CD14-positive monocyte (primary cell): ENCODE measurements at regions not wholly inside any gene's neighbourhood (a gene's known extent, or its start where the extent isn't known, plus 50 kb on each side); places are given as distances from the start of the nearest gene placed in this dataset.

Experiments
- DNase-seq, 3 donors: peaks; one replicate each; pipeline ENCODE4 v3.0.0-alpha.2; 2011 to 2022
- H2AFZ ChIP-seq: 2 replicates; pipeline ENCODE4 v1.6.0; 2012; ENCODE audit warnings: mild to moderate bottlenecking, low read depth, low read length, inconsistent platforms; ENCODE audit not compliant: insufficient read depth, poor library complexity, severe bottlenecking
- H3K27ac ChIP-seq, 2 donors: 1 replicate in 1 of 2; 2 replicates in 1 of 2; pipeline ENCODE4 v1.5.1; 2012 to 2013; ENCODE audit warnings: low read length in 2 of 2, control low read depth in 1 of 2, inconsistent platforms in 1 of 2, low read depth in 1 of 2, mild to moderate bottlenecking in 1 of 2
- H3K27me3 ChIP-seq, 2 donors: one replicate each; pipeline versions ENCODE4 v1.6.0 to v1.6.1; 2011 to 2013; ENCODE audit warnings: low read length in 2 of 2; ENCODE audit not compliant: control insufficient read depth in 2 of 2, insufficient read depth in 2 of 2
- H3K36me3 ChIP-seq, 2 donors: replicated peaks in 1 of 2; 1 replicate in 1 of 2; 2 replicates in 1 of 2; pipeline versions ENCODE4 v1.5.1 to v1.6.1; 2012 to 2013; ENCODE audit warnings: low read length in 2 of 2, control low read depth in 1 of 2, inconsistent platforms in 1 of 2, mild to moderate bottlenecking in 1 of 2; ENCODE audit not compliant: insufficient read depth in 2 of 2, control insufficient read depth in 1 of 2
- H3K4me1 ChIP-seq, 2 donors: 1 replicate in 1 of 2; 2 replicates in 1 of 2; pipeline versions ENCODE4 v1.5.1 to v1.6.1; 2012 to 2013; ENCODE audit warnings: low read length in 2 of 2, control low read depth in 1 of 2, inconsistent platforms in 1 of 2, mild to moderate bottlenecking in 1 of 2, moderate library complexity in 1 of 2; ENCODE audit not compliant: insufficient read depth in 2 of 2, control insufficient read depth in 1 of 2
- H3K4me2 ChIP-seq: replicated peaks from 2 replicates; pipeline ENCODE3; 2012; ENCODE audit warnings: low read length, moderate library complexity, mild to moderate bottlenecking; ENCODE audit not compliant: poor library complexity, severe bottlenecking; ENCODE audit errors: extremely low read depth
- H3K4me3 ChIP-seq, 3 experiments: fragments of 200-600 bp in 1 of 3; sonication (generic) in 1 of 3; replicated peaks in 1 of 3; 1 replicate in 2 of 3; 2 replicates in 1 of 3; pipeline ENCODE4 v1.5.1; 2011 to 2013; ENCODE audit warnings: low read length in 3 of 3, mild to moderate bottlenecking in 3 of 3, control low read depth in 2 of 3, low read depth in 2 of 3, inconsistent platforms in 1 of 3, moderate library complexity in 1 of 3
- H3K79me2 ChIP-seq: 2 replicates; pipeline ENCODE4 v1.6.0; 2012; ENCODE audit warnings: mild to moderate bottlenecking, control low read depth, inconsistent platforms, low read length, moderate library complexity; ENCODE audit not compliant: insufficient read depth
- H3K9ac ChIP-seq: 2 replicates; pipeline ENCODE4 v1.6.0; 2017; ENCODE audit warnings: low read length, mild to moderate bottlenecking; ENCODE audit not compliant: insufficient read depth, poor library complexity, severe bottlenecking
- H3K9me3 ChIP-seq, 2 donors: replicated peaks in 1 of 2; 1 replicate in 1 of 2; 2 replicates in 1 of 2; pipeline versions ENCODE4 v1.5.1 to v1.6.1; 2012 to 2013; ENCODE audit warnings: low read length in 2 of 2, control low read depth in 1 of 2; ENCODE audit not compliant: control insufficient read depth in 1 of 2, insufficient read depth in 1 of 2
- H4K20me1 ChIP-seq: 2 replicates; pipeline ENCODE4 v1.6.0; 2012; ENCODE audit warnings: mild to moderate bottlenecking, low read length, control low read depth, moderate library complexity; ENCODE audit not compliant: insufficient read depth
- H3K27ac Mint-ChIP-seq, 7 donors: one replicate each; pipeline ENCODE4 v1.8.0; 2020; ENCODE audit warnings: mild to moderate bottlenecking in 7 of 7, mixed read lengths in 7 of 7, moderate library complexity in 6 of 7, inconsistent platforms in 2 of 7
- H3K27me3 Mint-ChIP-seq, 3 donors: one replicate each; pipeline ENCODE4 v1.8.0; 2021 to 2022; ENCODE audit warnings: low read depth in 3 of 3, mild to moderate bottlenecking in 3 of 3, mixed read lengths in 3 of 3, moderate library complexity in 3 of 3, inconsistent platforms in 1 of 3
- H3K36me3 Mint-ChIP-seq, 2 donors: one replicate each; pipeline ENCODE4 v1.8.0; 2020; ENCODE audit warnings: mixed read lengths in 2 of 2, inconsistent platforms in 1 of 2, mild to moderate bottlenecking in 1 of 2
- H3K4me1 Mint-ChIP-seq: one replicate; pipeline ENCODE4 v1.8.0; 2020; ENCODE audit warnings: mild to moderate bottlenecking, mixed read lengths
- H3K4me3 Mint-ChIP-seq, 2 donors: one replicate each; pipeline ENCODE4 v1.8.0; 2020; ENCODE audit warnings: mild to moderate bottlenecking in 2 of 2, mixed read lengths in 2 of 2, moderate library complexity in 1 of 2
- H3K9me3 Mint-ChIP-seq, 7 donors: one replicate each; pipeline ENCODE4 v1.8.0; 2020 to 2022; ENCODE audit warnings: mixed read lengths in 7 of 7, mild to moderate bottlenecking in 6 of 7, moderate library complexity in 6 of 7, inconsistent platforms in 2 of 7
- CTCF ChIP-seq: fragments of 200-600 bp; IDR thresholded peaks from one replicate; pipeline ENCODE4 v1.8.0; 2022; ENCODE audit warnings: antibody characterized with exemption, mild to moderate bottlenecking
- WGBS: methylation state at CpG from one replicate; pipeline ENCODE4 v1.1.5; 2013; ENCODE audit warnings: missing lambda C conversion rate; ENCODE audit not compliant: insufficient coverage; 5-methylcytosine and 5-hydroxymethylcytosine counted together
- intact Hi-C, 2 donors: fragments of 100-400 bp; cut with micrococcal nuclease; formaldehyde crosslinking; loops; one replicate each; pipeline versions ENCODE4 v1.15.0 to v1.15.1; 2023

DNA sequence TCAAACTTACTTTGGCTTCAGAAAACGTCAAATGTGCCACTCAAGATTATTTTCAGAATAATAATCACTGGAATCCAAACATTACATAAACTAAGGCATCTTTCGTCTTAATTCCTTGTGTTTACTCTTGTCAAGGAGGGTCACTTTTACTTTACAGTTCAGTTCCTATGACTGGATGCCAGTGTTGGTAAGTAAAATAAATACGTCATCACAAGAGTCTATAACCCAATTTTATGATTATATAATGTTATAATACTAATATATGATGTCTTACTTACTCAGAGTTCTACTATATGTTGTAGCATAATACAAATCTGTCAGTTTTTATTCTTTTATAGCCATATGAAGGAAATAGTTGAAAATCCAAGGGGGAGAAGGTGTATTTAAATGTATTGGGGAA is 123.8 kb downstream of the GPR85 start:
- no peaks in the 10 kb centered on the region for H4K20me1 ChIP-seq
- H3K4me1 ChIP-seq = peaks cover 0 to 10% of the 10 kb centered on the region in 2 donors
- Mint-ChIP-seq H3K4me3 (peak overlapping the region in 1 of 2 donors; percentile 12), H3K9me3 (peaks cover 0 to 9% (median 2%) of the 10 kb centered on the region in 7 donors), H3K36me3 (no peaks in the 10 kb centered on the region), H3K27ac (no peak overlapping the region), H3K27me3 (peaks cover 0 to 3% (median 2%) of the 10 kb centered on the region in 3 donors), H3K4me1 (peaks cover 3% of the 10 kb centered on the region)
- no peak overlapping the region for H3K27ac ChIP-seq
- no peak overlapping the region for H2AFZ ChIP-seq
- no peak overlapping the region for H3K4me2 ChIP-seq
- H3K4me3 ChIP-seq = no peak overlapping the region
- intact Hi-C loops = no loop called here
- TF ChIP-seq CTCF = no peak
- H3K9ac ChIP-seq = no peak overlapping the region
- H3K36me3 ChIP-seq = no peaks in the 10 kb centered on the region
- DNase-seq = no peak
- no peaks in the 10 kb centered on the region for H3K9me3 ChIP-seq
- no peaks in the 10 kb centered on the region for H3K79me2 ChIP-seq
- 100% methylated on average over 1 of the region's 3 CpGs for WGBS
- peaks cover 0 to 2% of the 10 kb centered on the region in 2 donors for H3K27me3 ChIP-seq

DNA sequence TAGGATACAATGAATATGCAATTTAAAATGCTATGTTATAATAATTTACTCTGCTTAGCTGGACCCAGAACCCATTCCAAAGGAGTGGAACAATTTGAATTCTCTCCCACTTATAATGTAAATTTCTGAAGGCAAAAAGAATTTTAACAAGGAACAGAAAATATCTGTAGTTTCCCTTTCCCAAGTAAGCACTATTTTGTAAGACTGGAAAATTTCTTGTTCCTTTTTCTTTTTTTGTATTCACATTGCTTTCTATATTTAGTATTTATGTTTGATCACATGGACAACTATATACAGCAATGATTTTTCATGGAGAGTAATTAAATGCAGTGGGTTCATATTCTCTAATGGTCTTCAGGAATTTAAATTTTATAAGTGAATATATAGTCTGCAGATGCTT is 127.4 kb downstream of the GPR85 start:
- H3K27me3 Mint-ChIP-seq = peaks cover 0 to 4% (median 2%) of the 10 kb centered on the region in 3 donors

More for the DNA sequence above, 127.4 kb downstream of the GPR85 start:
- no peak for TF ChIP-seq CTCF
- H3K79me2 ChIP-seq = no peaks in the 10 kb centered on the region
- intact Hi-C loops = no loop called here
- H3K27me3 ChIP-seq = no peaks in the 10 kb centered on the region
- no peak overlapping the region for H3K4me3 ChIP-seq
- peak in 1 of 3 donors; percentile 60 for DNase-seq
- no peak overlapping the region for H3K4me2 ChIP-seq
- H4K20me1 ChIP-seq = no peaks in the 10 kb centered on the region
- no peak overlapping the region for H3K27ac ChIP-seq
- H3K9ac ChIP-seq = no peak overlapping the region
- no peaks in the 10 kb centered on the region for H3K36me3 ChIP-seq
- H3K36me3 Mint-ChIP-seq = no peaks in the 10 kb centered on the region
- no peaks in the 10 kb centered on the region for H3K9me3 ChIP-seq
- H2AFZ ChIP-seq = no peak overlapping the region
- H3K4me1 Mint-ChIP-seq = peaks cover 3% of the 10 kb centered on the region
- peaks cover 0 to 9% (median 2%) of the 10 kb centered on the region in 7 donors for H3K9me3 Mint-ChIP-seq
- H3K4me3 Mint-ChIP-seq = no peak overlapping the region
- no peak overlapping the region for H3K27ac Mint-ChIP-seq
- H3K4me1 ChIP-seq = peaks cover 0 to 10% of the 10 kb centered on the region in 2 donors
